ENCODE measurements at regions not wholly inside any gene's neighbourhood (a gene's known extent, or its start where the extent isn't known, plus 50 kb on each side); places are given as distances from the start of the nearest gene placed in this dataset.

- DNase-seq, result no peak
Observed at GRCh38 chr15:70420948-70421482, 323.3 kb upstream of the TLE3 start.

DNA sequence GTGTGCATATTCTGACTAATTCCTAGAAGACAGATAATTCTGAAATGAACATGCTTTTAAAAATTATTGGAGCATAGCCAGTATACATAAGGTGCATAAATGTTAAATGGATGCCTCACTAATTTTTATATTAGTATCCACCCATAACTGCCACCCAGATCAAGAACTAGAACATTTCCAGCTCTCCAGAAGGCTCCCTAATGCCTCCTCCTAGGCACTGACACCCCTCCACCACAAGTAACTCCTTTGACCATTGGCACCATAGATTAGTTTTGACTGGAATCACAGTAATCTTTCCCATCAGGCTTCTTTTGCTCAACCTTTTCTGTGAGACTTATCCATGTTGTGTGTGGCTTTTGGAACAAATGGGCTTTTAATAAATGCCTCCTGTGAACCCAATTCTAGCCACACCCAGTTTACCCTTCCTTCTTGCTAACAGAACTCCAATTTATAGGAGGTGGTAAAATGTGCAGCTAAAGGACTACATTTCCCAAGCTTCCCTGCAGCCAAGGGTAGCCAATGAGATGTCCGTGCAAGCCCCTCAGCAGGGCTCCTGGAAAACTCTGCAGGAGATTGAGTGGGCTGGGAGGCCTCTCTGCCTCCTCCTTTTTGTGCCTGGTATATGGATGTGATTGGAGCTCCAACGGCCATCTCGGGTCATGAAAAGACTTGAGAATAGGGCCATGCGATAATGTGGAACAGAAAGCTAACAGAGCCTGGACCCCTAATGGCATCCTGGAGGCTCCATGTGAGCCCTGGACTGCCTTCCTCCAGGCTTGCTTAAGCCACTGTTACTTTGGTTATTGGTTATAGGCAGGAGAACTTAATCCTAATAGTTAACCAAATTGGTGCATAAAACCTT lies 322.6 kb upstream of the TLE3 start:
- DNase-seq, result no peak

- no peak for DNase-seq
Observed at GRCh38 chr15:70418943-70419342, 321.2 kb upstream of the TLE3 start.

GRCh38 chr15:70417535-70417934 lies 319.8 kb upstream of the TLE3 start:
- no peak for DNase-seq

- no peak for DNase-seq
Observed at GRCh38 chr15:70416829-70417228, 319.1 kb upstream of the TLE3 start.

DNA sequence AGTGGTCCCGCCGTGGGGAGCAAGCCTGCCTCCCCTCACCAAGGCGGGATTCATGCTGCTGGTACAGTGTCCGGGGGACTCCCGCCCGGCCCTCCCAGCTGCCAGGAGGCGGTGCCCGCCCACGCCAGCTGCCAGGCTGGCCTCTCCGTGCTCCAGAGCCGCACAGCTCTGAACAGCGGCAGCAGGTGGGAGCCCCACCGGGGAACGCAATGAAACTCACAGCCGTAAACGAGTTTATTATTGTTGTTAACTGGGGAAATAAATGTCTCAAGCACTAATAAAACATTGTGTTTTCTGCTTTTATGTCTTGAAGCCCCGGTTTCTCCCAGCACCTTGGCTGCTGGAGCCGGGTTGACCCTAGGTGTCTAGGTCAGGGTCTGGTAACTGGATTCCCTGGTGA lies 317.7 kb upstream of the TLE3 start:
- DNase-seq, result peak; percentile 66

GRCh38 chr15:70414626-70415025 lies 316.9 kb upstream of the TLE3 start:
- DNase-seq, result no peak

DNA sequence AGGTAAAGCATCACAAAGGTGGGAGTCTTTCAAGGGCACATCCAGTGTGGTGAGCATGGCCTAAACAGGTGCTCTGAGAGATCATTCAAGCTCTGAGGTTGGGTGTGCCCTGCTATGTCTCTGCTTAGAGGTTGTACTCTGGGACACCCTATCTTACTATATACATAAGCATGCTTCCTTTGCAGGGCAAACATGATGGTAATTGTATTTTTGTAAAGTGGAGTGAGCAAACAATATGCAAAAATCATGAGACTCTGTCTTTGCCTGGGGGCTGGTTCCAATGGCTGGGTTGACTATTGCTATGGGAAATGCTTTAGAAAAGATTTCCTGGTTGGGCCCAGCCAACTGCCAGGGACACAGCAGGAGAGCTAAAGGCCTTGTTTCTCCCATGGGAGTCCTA lies 315.1 kb upstream of the TLE3 start:
- no peak for DNase-seq

- no peak for DNase-seq
Observed at GRCh38 chr15:70411143-70411863, 313.6 kb upstream of the TLE3 start.

- DNase-seq, result no peak
Observed at GRCh38 chr15:70410371-70410985, 312.8 kb upstream of the TLE3 start.

- DNase-seq, result no peak
Observed at GRCh38 chr15:70409388-70409787, 311.7 kb upstream of the TLE3 start.

DNA sequence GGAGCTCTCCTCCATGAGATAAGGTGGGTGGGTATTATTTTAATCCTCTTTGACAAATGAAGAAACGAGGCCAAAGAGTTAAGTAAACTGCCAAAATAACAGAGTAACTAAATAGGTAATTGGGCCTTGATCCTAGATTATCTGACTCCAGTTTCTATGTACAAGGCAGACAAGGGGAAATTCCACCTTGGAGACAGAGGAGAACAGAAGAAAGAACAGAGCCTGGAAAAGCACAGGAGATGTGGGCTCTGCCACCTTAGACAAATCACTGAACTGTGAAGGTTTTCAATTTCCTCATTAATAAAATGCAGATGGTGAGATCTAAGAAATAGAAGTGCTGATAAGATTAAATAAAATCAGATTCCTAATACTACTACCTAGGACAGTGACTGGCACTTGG lies 310.2 kb upstream of the TLE3 start:
- no peak for DNase-seq

- no peak for DNase-seq
Observed at GRCh38 chr15:70407336-70407670, 309.6 kb upstream of the TLE3 start.

DNA sequence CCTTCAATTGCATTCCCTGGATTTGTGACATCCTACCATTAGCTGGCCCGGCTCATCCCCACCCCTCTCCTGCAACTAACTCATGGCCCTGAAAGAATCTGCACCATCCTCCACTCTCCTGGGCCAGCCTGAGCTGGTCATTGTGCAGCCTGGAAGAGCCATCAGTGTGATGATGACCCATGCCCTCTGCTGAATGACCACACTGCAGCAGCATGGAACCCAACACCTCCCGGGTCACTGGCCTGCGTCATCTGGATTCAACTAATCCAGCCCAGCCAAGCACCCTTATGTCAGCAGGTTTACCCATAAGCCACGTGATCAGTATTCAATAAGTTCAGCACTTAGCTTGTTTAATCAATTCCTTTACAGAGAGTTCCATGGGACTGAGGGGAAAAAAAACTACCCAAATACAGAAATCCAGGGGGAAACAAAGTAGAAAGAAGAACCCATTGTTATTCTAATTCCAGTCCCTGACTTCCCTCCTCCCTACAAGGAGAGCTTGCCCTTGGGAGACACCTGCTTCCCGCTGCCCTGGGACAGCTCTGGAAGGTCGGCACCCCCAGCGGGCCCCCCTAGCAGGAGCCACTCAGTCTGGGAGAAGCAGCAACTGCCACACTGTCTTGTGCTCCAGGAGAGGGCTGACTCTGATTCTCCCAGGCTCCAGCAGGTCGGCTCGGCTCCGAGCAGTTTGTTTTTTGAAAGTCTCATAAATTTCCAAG lies 309.1 kb upstream of the TLE3 start:
- no peak for DNase-seq

DNA sequence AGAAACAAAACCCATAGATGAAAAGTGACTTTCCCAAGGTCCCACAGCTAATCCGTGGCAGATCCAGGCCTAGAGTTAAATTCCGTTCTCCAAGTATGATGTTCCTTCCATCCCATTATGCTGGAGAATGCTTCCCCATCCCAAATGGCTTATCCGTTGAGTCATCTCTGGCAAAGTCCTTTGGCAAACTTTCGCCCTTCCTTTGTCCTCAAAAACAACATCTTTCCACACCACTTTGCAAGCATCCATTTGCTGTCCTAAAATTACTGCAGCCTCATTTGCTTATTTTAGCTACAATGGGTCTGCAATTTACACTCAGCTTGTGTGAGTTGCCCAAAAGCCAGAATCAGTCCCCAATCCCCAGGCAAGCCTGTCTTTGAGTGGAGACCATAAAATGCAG lies 304.0 kb upstream of the TLE3 start:
- DNase-seq, result peak; percentile 67

GRCh38 chr15:70400766-70401541 lies 303.2 kb upstream of the TLE3 start:
- no peak for DNase-seq

GRCh38 chr15:70399204-70399603 lies 301.5 kb upstream of the TLE3 start:
- DNase-seq, result no peak

DNA sequence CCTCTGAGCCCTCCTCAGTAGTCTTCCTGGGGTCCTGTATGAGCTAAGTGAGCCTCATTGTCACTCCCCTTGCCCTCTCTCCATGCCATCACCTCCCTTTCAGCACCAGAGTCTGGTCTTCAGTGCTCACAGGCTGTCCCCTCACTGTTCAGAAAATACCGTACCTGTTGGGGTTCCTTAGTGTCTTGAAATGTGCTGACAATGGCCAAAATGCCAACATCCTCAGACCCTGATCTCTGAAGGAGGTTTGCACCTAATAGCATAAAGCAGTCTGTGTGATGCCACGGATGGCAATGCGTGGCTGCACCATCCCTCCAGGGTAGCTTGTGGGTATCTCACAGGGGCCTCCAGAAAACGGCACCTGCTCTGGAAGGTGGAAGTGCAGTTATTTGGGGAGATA lies 301.0 kb upstream of the TLE3 start:
- no peak for DNase-seq

DNA sequence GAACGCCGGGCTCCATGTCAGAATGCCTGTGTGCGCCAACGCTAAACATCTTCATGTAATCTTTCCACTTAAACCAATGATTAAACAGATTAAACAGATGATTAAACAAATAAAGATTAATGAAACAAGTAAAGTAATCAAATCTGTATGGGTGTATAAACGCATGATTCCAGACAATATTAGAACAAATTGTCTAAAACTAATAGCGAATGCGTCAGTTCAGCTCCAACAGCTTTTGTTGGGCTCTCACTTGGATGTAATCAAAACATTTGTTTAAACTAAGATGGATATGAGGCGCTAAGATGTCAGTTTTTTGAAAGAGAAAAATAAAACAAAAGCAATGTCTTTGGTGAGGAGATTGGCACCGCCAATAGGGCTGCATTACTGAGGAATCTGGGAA lies 299.1 kb upstream of the TLE3 start:
- no peak for DNase-seq

- DNase-seq, result no peak
Observed at GRCh38 chr15:70395164-70395563, 297.4 kb upstream of the TLE3 start.

- DNase-seq, result no peak
Observed at GRCh38 chr15:70390723-70391122, 293.0 kb upstream of the TLE3 start.

- DNase-seq, result no peak
Observed at GRCh38 chr15:70387993-70388392, 290.3 kb upstream of the TLE3 start.

Data from femur (tissue), 1 donor.